GM19025 (cell line): ENCODE measurements at regions not wholly inside any gene's neighbourhood (a gene's known extent, or its start where the extent isn't known, plus 50 kb on each side); places are given as distances from the start of the nearest gene placed in this dataset.

Experiments
- ATAC-seq: cut with Tn5 transposase; IDR thresholded peaks from one replicate; pipeline ENCODE4 v1.9.1; 2021; ENCODE audit warnings: mild to moderate bottlenecking, low read depth, moderate library complexity; ENCODE audit not compliant: unreplicated experiment

DNA sequence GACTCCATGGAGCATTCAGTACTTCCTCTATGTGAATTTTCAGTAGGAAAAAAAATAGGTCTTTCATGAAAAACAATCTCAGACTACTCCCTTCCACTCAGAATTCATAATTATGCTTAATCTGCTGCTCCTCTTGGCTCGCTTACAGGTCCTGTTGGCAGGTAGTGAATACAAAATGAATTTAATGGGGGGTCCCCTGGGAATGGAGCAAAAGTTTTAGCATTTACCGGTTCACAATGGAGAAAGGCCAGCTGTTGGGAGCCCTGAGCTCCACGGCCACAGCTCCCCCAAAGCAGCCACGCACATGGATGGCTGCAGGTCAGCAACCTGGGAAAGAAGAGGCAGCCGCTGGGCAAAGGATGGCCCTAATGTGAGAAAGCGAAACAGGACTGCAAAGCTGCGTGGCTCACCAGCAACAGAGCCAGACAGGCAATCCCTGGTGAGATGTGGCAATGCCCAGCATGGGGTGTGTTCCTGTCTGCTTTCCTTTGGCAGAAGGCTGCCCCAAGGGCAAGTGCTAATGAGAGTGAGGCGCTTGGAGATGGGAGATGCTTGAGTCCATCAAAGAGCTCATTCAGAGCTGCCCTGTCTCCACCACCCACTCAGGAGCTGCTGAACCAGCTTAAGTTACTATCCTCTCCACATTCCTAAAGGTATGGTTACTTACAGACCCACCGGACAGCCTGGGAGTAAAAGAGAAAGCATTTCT, 447.4 kb downstream of the EPHA4 start:
- no peak for ATAC-seq

DNA sequence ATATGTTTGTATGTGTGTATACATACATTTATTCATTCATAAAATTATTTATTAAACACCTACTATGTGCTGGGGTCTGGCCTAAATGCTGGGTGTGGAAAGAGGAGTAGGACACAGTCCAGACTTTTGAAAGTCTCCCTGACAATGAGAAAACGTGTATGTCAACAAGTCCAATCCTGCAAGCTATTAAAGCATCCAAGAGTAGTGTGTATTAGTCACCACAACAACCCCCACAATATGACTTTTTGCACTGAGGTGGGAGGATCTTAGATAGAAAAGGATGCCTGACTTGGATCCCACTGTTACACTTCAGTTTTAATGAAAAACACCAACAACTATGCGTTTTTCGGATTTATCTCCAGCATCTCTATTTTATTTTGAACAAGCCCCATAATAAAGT, 446.4 kb downstream of the EPHA4 start:
- no peak for ATAC-seq

DNA sequence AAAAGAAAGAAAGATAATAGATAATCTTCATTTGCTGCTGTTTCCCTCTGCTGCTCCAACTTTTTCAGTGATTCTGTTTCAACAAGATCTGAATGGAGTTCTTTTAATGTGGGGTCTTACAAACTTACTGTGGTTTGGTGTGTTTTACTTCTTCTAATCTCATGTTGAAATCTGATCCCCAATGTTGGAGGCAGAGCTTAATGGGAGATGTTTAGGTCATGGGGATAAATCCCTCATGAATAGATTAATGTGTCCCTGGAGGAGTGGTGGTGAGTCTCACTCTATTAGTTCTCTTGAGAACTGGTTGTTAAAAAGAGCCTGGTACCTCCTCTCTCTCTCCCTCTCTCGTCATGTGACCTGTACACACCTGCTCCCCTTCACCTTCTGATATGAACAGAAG, 442.4 kb downstream of the EPHA4 start:
- no peak for ATAC-seq

DNA sequence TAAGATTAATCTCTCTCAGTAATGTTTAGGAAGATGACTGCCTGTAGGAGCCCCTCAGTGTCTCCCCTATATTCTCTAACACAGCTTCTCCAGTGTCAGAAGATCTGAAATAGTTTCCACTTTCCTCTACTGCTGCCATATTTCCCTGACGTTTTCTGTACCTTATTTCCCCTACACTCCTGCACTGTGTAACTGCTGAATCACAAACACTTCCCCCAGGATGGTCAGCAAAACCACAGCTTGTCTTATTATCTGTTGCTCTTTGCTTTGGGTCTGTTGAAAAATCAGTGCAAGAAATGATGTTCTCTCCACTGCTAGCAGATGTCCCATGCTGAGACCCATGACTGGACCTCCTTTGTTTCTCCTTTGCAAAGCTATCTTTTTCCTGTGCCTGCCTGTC, 441.7 kb downstream of the EPHA4 start:
- ATAC-seq: no peak

DNA sequence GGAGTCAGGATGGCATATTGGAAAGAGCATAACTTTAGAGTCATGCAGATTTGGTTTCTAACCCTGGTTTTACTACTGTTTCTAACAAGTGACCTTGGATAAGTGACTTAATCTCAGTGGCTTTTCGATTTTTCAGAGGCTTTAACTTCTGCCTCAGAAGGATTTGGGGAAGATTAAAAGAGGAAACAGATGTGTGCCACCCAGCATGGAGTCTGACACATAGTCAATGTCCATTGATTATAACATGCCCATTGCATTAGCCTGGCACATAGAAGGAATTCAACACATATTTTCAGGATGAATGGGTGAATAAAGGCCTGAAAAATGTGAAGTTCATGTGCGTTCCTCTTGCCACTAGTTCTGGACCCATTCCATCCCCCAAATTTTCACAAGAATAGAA, 438.2 kb downstream of the EPHA4 start:
- ATAC-seq: no peak

DNA sequence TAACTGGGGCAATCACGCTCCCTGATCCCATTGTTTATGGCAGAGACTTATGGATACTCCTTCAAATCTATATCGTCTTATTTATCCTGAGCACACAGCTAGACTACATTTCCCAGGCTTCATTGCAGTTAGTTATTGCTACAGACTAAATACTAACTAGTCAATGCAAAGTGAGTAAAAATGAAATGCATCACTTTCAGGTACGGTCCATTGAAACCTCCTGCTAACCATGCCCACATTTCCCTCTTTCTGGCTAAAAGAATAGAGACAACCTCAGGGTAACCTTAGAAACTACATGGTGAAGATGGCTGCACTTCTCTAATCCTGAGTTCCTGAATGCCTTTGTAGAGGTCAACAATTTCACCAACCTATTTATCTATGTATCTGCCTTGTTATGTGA, 437.4 kb downstream of the EPHA4 start:
- ATAC-seq: no peak

DNA sequence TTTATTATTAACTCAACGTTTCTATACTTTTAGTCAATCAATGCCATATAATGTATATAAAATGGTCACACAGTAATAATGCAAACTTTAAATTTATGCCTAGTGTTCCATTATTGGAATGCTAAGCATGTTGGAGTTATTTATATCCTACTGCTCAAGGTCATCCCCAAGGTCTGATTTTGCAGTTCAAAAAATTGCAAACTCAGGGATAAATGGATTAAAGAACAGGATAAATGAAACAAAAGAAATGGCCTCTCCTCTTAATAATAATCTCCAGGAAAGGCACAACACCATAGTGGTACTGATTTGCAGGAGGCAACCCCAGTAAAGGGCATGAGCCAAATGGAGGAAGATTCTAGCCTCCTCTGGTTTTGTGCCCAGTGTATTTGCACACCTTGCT, 436.4 kb downstream of the EPHA4 start:
- no peak for ATAC-seq

DNA sequence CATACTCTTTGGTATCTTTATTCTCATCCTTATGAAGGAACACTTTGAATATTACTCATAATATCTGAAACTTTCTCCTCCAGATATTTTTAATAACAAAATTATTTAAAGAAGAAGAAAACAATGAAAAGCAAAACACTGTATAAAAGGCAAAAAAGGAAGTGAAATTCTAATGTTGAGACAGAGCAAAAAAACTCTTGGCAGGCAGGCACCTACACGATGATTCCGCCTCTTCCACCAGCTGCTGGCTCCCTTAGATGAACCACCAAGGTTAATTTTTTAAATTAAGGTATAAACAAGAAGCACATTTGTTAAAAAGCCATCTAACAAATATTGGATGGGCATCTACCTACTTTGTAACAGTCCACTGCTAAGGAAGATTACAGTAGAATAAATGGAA, 434.7 kb downstream of the EPHA4 start:
- no peak for ATAC-seq

DNA sequence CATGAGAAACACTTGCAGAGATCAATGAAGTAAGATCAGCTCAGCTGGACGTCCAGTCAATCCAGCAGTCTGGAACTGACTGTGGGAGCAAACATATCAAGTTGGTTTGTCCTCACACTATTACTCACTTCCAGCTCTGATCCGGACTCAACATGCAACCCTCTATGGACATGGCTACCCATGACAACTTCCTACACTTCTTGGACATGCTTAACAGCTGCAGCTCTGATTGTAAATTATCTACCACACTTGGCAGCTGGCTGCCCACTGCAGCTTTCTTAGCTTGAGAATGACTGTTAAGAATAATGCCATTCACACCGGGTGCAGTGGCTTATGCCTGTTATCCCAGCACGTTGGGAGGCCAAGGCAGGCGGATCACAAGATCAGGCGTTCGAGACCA, 429.8 kb downstream of the EPHA4 start:
- ATAC-seq: no peak

DNA sequence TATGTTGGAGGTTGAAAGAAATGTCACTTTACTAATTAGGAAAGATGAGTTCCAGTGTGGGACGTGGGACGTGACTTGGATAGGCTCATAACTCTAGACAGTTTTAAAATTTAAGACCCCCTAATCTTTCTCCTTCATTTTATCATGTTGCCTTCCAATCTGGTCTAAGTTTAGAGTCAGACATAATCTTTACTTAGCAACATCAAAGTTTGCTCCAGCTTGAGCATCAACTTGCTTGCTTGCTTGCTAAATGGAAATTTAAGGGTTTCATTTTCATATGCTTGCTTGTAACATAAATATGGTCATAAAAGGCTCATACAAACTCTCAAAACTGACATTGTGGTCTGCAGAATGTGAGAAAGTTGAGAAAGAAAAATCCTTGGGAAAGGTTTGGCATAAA, 428.9 kb downstream of the EPHA4 start:
- ATAC-seq: no peak

DNA sequence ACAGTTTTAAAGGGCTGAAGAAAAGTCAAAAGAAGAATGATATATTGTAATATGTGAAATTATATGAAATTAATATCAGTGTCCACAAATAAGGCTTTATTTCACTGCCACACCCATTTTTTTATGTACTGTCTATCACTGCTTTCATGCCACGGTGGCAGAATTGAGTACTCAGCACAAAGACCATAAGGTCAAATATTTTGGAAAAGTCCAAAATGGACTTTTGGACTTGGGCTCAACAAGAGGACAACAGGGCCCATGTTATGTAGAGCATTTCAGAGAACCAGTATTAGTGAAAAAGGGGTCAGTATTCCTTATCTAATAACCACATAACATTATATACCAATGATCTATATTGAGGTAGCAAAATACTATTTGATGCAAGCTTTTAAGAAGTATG, 427.2 kb downstream of the EPHA4 start:
- no peak for ATAC-seq

DNA sequence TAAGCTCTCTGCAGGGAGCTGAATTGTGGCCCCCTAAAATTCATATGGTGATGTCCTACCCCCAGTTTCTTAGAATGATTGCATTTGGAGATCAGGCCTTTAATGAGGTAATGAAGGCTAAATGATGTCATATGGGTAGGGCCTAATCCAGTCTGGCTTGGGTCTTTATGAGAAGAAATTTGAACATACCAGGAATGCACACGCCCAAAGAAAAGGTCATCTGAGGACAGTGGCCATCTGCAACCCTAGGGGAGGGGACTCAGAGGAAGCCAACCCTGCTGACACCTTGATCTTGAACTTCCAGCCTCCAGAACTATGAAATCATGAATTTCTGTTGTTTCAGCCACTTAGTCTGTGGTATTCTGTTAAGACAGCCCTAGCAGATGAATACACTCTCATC, 426.7 kb downstream of the EPHA4 start:
- ATAC-seq: no peak

DNA sequence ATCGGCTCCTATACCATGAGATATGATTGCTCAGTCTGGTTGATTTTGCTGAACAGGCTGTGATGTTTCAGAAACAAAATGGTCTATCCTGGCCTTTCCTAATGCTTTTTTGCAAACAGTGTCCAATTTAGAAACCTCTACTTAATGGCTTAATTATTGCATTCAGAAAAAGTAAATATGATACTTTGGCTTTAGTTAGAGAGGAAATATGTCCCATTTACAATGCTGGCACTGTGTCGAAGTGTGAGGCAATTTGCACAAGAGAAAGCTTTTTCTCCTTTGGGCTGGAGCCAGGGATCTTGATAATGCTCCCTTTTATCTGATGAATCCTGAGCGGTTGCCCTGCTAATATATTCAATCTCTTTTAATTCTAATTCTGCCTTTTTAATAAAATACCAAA, 418.9 kb downstream of the EPHA4 start:
- ATAC-seq: no peak

DNA sequence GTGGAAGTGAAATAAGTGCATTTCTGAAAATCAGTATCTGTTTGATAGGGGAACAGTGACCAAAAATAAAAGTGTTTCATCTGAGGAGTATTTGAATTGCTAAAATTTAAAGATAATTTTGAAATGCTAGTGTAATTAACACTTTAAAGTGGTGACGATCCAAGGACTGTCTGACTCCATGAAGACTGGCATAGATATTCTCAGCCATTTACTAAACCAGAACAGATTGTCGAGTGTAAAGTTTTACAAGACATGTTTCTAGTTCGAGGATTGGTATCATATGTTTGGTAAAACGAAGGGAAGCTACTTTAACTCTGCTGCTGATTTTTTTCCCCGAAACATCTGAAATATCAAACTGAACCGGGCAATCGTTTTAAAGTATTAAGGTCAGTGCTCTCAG, 417.9 kb downstream of the EPHA4 start:
- ATAC-seq: no peak

DNA sequence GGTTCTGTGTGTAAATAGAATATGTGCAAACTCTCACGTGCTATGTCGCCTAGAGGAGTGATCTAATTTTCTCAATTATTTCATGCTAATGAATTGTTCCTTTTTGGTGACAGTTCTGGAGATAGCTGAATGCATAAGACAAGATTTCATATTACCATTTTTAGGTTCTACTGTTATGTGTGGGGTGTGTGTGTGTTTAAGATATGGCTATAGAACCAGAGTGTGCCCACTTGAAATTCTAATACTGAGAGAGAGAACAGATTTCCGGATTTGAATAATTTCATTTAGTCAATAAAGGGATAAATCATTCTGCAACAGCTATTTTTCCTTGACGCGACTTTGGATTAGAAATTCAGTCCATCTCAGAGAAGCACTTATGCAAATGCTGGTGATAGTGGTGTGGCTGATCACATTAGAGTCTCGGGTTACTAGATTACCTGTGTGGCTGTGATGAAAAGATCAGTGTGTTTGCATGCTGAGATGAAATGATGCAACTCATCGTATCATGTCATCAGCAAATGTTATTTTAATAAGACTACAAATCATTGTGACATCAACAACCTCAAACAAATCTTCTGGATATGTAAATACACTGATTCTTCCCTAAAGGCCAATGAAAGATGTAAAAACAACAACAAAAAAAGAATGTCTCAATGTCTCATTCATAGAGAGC, 415.9 kb downstream of the EPHA4 start:
- no peak for ATAC-seq

DNA sequence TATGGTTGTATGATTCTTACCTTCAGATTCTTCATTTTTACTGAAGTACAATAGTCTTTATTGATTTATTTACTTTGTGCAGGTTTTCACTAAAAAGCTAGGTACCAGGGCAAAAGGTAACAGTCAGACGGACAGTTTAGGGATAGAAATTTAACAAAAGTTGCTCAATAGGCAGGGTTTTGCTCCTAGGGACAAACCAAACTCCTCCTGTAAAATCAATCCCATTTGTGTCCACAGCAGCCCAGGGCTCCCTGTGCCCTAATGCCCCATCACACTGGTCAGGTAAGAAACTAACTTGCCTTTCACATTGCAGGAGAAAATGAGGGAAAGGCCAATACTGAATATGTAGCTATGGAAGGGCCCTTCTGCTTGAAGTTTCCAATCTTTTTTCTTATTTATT, 410.9 kb downstream of the EPHA4 start:
- ATAC-seq: no peak

DNA sequence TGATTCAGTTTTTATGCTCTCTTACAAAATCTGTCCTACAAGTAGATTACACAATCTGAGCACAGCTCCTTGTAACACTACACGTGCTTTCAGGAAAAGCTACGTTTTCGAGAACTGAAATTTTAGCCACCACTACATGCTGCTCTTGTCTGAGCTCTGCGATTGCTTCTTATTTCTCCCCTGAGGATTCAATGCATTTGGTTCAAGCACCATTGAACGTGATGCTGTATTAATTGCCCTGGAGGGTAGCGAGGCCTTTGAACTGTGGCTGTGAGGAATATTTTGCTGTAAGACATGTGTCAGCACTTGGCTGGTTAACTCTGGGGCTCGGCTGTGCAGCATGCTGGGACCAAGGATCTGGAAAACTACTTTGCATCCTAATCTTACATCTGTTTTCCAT, 405.8 kb downstream of the EPHA4 start:
- no peak for ATAC-seq

DNA sequence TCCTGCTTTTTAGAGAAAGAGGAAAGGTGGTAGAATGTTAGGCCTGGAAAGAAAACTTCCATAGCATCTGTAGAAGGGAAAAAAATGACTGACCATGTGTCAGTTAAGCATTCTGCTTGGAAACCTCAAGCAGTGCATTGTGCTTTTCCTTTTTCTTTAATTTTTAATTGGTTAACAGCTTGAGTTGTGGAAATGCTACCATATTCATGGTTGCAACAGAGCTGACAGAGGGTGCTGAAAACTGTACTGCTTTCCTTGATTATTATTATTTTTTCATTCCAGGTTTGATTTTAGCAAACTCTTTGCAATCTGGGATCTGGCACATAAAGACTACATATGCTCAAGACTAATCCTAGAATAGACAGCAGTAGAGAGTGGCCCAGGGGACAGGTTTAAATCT, 404.5 kb downstream of the EPHA4 start:
- ATAC-seq: no peak

DNA sequence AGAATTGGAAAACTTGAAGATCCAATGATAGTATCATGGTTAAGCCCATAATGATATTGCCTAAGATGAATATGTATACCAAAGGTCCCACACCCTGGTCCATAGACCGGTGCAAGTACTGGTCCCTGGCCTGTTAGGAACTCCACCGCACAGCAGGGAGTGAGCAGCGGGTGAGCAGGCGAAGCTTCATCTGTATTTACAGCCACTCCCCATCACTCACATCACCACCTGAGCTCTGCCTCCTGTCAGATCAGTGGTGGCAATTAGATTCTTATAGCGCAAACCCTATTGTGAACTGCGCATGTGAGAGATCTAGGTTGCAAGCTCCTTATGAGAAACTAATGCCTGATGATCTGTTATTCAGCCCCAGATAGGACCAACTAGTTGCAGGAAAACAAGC, 402.4 kb downstream of the EPHA4 start:
- ATAC-seq: no peak

DNA sequence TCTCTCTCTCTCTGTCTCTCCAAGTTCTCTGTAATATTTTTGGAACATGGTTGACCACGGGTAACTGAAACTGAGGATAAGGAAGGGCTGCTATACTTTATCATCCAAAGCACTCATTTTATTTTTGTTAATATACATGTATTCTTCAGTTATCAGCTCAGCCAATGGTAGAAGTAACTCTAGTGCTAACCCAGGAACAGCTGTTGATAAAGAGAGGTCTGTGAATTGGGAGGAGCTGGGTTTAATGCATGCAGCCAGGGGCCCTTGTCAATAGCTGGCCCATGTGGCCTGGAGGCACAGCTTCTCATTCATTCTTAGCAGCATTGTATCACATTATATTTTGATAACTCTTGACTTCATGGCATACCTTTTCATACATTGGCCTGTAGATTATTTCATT, 401.6 kb downstream of the EPHA4 start:
- no peak for ATAC-seq

DNA sequence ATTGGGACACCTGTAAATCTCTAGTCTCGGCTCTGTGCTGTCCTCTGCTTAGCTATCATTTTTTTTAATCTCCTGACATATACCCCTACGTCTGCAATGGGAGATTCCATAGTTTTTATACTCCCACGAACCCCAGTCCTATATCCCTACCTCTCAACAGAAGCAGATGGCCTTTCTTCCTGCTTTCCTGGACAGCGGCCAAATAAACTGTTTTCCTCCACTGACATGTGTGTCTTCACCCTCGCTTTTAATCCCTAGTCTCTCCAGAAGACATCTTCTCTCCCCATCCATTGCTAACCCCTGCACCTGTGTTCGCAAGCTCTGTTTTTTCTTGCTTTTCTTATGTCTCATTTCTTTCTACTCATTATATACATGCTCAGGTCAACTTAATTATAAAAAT, 395.4 kb downstream of the EPHA4 start:
- ATAC-seq: no peak

DNA sequence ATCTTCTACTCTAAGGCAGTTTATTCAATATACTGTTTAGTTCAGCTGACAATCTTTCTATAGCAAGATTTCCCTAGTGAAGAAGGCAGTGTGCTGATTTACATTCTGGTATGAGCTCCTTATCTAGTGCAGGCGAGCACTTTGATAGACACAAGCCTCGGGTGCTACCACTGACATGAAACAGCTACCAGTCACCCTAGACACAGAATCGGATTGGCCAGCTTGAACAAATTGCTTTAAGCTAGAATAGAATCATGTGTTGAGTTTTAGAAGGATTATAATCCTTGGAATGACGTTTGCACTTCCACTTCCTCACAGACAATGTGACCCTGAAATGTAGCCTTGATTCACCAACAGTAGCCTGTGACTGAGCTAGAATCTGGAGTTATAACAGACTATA, 394.0 kb downstream of the EPHA4 start:
- ATAC-seq: no peak

DNA sequence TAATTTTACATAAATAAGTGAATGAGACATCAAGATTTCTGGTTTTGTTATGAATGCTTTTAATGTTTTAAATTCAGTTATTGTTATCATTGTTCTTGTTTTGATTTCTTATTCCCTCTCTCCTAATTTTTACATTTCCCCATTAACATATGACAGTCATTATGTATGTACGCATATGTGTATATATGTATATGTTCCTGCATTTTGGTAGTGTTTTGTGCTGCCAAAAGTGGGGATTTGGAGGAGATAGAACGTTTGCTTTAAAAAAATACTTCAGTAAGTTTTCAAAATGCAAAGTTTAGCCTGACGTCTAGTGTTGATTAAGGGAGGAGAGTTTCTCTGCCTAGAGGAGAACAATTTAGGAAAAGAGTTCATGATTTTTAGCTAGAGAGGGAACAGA, 385.2 kb downstream of the EPHA4 start:
- ATAC-seq: no peak
